ENCODE measurements at regions not wholly inside any gene's neighbourhood (a gene's known extent, or its start where the extent isn't known, plus 50 kb on each side); places are given as distances from the start of the nearest gene placed in this dataset.

- TF ChIP-seq, protein P1, sequence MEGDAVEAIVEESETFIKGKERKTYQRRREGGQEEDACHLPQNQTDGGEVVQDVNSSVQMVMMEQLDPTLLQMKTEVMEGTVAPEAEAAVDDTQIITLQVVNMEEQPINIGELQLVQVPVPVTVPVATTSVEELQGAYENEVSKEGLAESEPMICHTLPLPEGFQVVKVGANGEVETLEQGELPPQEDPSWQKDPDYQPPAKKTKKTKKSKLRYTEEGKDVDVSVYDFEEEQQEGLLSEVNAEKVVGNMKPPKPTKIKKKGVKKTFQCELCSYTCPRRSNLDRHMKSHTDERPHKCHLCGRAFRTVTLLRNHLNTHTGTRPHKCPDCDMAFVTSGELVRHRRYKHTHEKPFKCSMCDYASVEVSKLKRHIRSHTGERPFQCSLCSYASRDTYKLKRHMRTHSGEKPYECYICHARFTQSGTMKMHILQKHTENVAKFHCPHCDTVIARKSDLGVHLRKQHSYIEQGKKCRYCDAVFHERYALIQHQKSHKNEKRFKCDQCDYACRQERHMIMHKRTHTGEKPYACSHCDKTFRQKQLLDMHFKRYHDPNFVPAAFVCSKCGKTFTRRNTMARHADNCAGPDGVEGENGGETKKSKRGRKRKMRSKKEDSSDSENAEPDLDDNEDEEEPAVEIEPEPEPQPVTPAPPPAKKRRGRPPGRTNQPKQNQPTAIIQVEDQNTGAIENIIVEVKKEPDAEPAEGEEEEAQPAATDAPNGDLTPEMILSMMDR (conservative IDR thresholded peaks at IDR 0.05; ENCODE audit: low read depth, low read length) = no peak
- TF ChIP-seq EZH2 (IDR thresholded peaks at IDR 0.05; ENCODE audit: low read length, unreplicated experiment) = no peak
Measured at GRCh38 chr6:130643361-130643760, 183.8 kb upstream of the SMLR1 start.

Data from PC-3 (cell line).